Fibroblast of lung (primary cell): ENCODE measurements at regions not wholly inside any gene's neighbourhood (a gene's known extent, or its start where the extent isn't known, plus 50 kb on each side); places are given as distances from the start of the nearest gene placed in this dataset.

ENCODE experiments used
- CTCF ChIP-seq, 2 donors: IDR thresholded peaks in 1 of 2; conservative IDR thresholded peaks in 1 of 2; 1 replicate in 1 of 2; 2 replicates in 1 of 2; pipeline ENCODE4 v1.5.1; 2011 to 2012; ENCODE audit warnings: low read length in 2 of 2, control low read depth in 1 of 2, inconsistent platforms in 1 of 2, low read depth in 1 of 2, mild to moderate bottlenecking in 1 of 2
- EZH2 ChIP-seq: IDR thresholded peaks from 2 replicates; pipeline ENCODE4 v1.5.1; 2012; ENCODE audit warnings: low read length, control low read depth, mild to moderate bottlenecking; ENCODE audit errors: missing control alignments

- no peak for TF ChIP-seq CTCF (conservative IDR thresholded peaks at IDR 0.05 in 1 of 2, IDR thresholded peaks at IDR 0.05 in 1 of 2; ENCODE audit: low read depth in 1 of 2, low read length in 2 of 2)
- TF ChIP-seq EZH2 = no peak
Observed at GRCh38 chr7:9711259-9711918, 1262.3 kb upstream of the PHF14 start.
